ACC112 (cell line): ENCODE measurements at regions not wholly inside any gene's neighbourhood (a gene's known extent, or its start where the extent isn't known, plus 50 kb on each side); places are given as distances from the start of the nearest gene placed in this dataset.
"Not testable (repeated sequence)": the region's sequence is repeated elsewhere in the genome, so short reads cannot be mapped to it uniquely, and the experiment has no call there.

Source experiments
- H2AFZ ChIP-seq: fragments of 200-600 bp; sonication (generic); one replicate; pipeline ENCODE4 v1.6.0; 2017; ENCODE audit warnings: antibody characterized with exemption, low read length; ENCODE audit not compliant: unreplicated experiment
- H3K27ac ChIP-seq: fragments of 200-600 bp; sonication (generic); 2 replicates; pipeline ENCODE4 v1.5.1; 2014; ENCODE audit warnings: low read depth, mild to moderate bottlenecking, antibody characterized with exemption, low read length, moderate library complexity
- H3K27me3 ChIP-seq: fragments of 200-600 bp; sonication (generic); 2 replicates; pipeline ENCODE4 v1.6.1; 2014; ENCODE audit warnings: mild to moderate bottlenecking, antibody characterized with exemption, low read length, moderate library complexity, mixed read lengths; ENCODE audit not compliant: insufficient read depth
- H3K36me3 ChIP-seq: fragments of 200-600 bp; sonication (generic); 2 replicates; pipeline ENCODE4 v1.6.1; 2016; ENCODE audit warnings: mild to moderate bottlenecking, antibody characterized with exemption, low read length, moderate library complexity, mixed read lengths; ENCODE audit not compliant: insufficient read depth
- H3K4me1 ChIP-seq: fragments of 200-600 bp; sonication (generic); one replicate; pipeline ENCODE4 v1.6.1; 2016; ENCODE audit warnings: low read length, mixed read lengths; ENCODE audit not compliant: insufficient read depth, unreplicated experiment, control insufficient read depth
- H3K4me3 ChIP-seq: fragments of 200-600 bp; sonication (generic); 2 replicates; pipeline ENCODE4 v1.5.1; 2014; ENCODE audit warnings: mild to moderate bottlenecking, low read depth, low read length
- H3K79me2 ChIP-seq: fragments of 200-600 bp; sonication (generic); one replicate; pipeline ENCODE4 v1.6.0; 2016; ENCODE audit warnings: low read length; ENCODE audit not compliant: control insufficient read depth, unreplicated experiment, insufficient read depth

DNA sequence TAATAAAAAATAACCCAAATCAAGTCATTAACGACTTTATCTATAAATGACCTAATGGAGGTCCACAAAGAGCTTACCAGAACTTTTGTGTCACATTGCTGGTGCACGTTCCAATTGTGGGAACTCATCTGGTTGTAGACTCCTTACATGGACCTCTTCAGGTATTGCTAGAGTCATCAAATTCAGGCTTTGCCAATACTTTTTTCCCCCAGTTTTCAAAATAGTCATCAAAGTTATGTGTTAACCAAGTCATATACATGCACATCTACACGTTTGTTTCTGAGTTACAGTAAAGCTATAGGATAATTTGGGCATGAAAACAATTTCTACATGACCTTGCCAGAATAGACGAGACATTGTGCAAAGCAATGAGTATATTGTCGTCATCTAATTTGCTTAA, 76.2 kb upstream of the ADAMTS18 start:
- H3K27me3 ChIP-seq = 0 out of 2 replicates have a peak, but pooled peaks cover 9% of the 10 kb centered on the region
- H3K4me1 ChIP-seq = no peaks in the 10 kb centered on the region
- no peaks in the 10 kb centered on the region for H3K36me3 ChIP-seq
- H3K79me2 ChIP-seq = no peaks in the 10 kb centered on the region
- H3K4me3 ChIP-seq = no peak overlapping the region
- H2AFZ ChIP-seq = no peak overlapping the region
- H3K27ac ChIP-seq = no peak overlapping the region

GRCh38 chr16:77514500-77515220, 79.8 kb upstream of the ADAMTS18 start:
- no peaks in the 10 kb centered on the region for H3K36me3 ChIP-seq
- H3K27ac ChIP-seq = no peak overlapping the region
- no peak overlapping the region for H2AFZ ChIP-seq
- H3K27me3 ChIP-seq = 0 out of 2 replicates have a peak, but pooled peaks cover 5% of the 10 kb centered on the region
- H3K4me3 ChIP-seq = no peak overlapping the region
- no peaks in the 10 kb centered on the region for H3K4me1 ChIP-seq
- H3K79me2 ChIP-seq = no peaks in the 10 kb centered on the region

GRCh38 chr16:77525226-77525625, 90.4 kb upstream of the ADAMTS18 start:
- not testable (repeated sequence) for H3K36me3 ChIP-seq, H3K4me3 ChIP-seq, H3K4me1 ChIP-seq, H3K79me2 ChIP-seq, H2AFZ ChIP-seq, H3K27ac ChIP-seq, H3K27me3 ChIP-seq

DNA sequence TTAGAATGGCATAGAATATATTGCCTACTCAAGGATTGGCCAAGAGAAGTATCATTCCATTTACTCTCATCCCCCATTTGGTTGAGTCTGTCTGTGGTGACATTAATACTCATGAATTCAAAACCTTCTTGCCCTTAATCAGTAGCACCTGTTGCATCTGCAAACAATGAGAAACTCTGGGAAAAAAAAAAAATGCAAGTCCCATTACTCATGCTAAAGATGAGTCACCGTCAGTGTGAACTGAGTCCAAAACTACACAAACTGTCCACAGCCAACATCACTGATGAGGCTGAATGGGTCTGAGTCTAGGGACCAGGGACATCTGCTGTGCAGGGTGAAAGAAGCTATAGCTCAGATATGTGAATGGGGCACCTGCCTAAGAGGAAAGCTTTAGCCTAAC, 96.9 kb upstream of the ADAMTS18 start:
- H3K4me1 ChIP-seq = no peaks in the 10 kb centered on the region
- peaks cover 23% of the 10 kb centered on the region for H3K27me3 ChIP-seq
- no peak overlapping the region for H2AFZ ChIP-seq
- no peaks in the 10 kb centered on the region for H3K79me2 ChIP-seq
- no peak overlapping the region for H3K4me3 ChIP-seq
- H3K36me3 ChIP-seq = no peaks in the 10 kb centered on the region
- H3K27ac ChIP-seq = no peak overlapping the region

- Histone ChIP-seq H3K27ac (no peak overlapping the region), H3K4me3 (no peak overlapping the region), H3K36me3 (no peaks in the 10 kb centered on the region), H3K4me1 (no peaks in the 10 kb centered on the region), H3K79me2 (no peaks in the 10 kb centered on the region), H2AFZ (no peak overlapping the region), H3K27me3 (peaks cover 49% of the 10 kb centered on the region)
These were observed 102.0 kb upstream of the ADAMTS18 start for GRCh38 chr16:77536809-77537208.

DNA sequence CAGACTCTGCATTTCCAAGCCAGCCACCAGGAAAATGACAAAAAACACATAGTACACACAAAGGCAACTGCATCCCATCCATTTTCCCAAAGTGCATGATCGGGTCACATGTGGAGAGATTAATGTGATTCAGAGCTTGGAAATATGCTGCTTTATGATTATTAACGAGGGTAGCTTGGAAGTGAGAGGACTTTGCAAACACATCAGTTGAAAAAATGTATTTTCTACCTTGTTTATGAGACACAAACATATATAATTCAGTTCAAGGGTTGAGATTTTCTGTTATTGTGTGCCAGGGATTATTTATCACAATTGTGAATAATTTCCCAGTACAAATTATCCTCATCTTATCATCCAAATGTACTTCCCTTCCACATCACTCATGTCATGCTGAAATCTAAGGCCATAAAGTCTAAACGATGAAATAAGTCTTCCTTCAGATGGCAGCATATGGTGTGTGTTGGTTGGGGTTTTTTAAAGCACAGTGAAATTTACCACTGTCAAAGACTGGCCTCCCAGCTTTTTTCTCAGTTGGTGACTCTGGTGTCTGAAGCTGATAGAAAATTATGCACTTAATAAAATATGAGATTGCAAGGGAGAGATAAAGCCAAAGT, 104.7 kb upstream of the ADAMTS18 start:
- H3K4me1 ChIP-seq = no peaks in the 10 kb centered on the region
- H3K79me2 ChIP-seq = no peaks in the 10 kb centered on the region
- no peak overlapping the region for H2AFZ ChIP-seq
- peaks cover 48% of the 10 kb centered on the region for H3K27me3 ChIP-seq
- no peak overlapping the region for H3K4me3 ChIP-seq
- H3K36me3 ChIP-seq = no peaks in the 10 kb centered on the region
- H3K27ac ChIP-seq = no peak overlapping the region

GRCh38 chr16:77540646-77541045, 105.8 kb upstream of the ADAMTS18 start:
- H3K4me3 ChIP-seq = no peak overlapping the region
- H3K36me3 ChIP-seq = no peaks in the 10 kb centered on the region
- H3K27ac ChIP-seq = no peak overlapping the region
- H2AFZ ChIP-seq = no peak overlapping the region
- H3K4me1 ChIP-seq = no peaks in the 10 kb centered on the region
- H3K79me2 ChIP-seq = no peaks in the 10 kb centered on the region
- H3K27me3 ChIP-seq = peaks cover 36% of the 10 kb centered on the region

DNA sequence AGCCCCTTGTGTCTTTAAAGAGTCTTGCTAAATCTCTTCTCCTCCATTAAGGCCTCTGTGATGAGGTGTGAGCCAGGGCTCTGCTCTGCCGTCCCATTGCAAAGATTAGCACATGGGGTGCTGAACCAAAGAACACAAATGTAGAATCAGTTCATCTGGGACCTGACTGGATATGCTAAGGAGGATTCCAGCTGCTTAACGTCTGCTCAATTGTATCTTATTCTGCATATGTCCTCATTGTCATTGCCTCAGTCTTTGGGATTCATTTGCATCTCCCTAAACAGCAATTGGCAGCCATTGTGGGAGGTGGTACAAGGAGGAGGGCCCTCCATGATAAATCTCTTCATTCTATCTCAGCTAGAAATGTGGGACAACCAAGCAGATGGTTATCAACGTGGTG, 106.3 kb upstream of the ADAMTS18 start:
- Histone ChIP-seq H3K27me3 (peaks cover 32% of the 10 kb centered on the region), H2AFZ (no peak overlapping the region), H3K4me3 (no peak overlapping the region), H3K27ac (no peak overlapping the region), H3K4me1 (no peaks in the 10 kb centered on the region), H3K79me2 (no peaks in the 10 kb centered on the region), H3K36me3 (no peaks in the 10 kb centered on the region)

- peaks cover 6% of the 10 kb centered on the region for H3K4me1 ChIP-seq
- no peaks in the 10 kb centered on the region for H3K27me3 ChIP-seq
- H3K27ac ChIP-seq = no peak overlapping the region
- H3K4me3 ChIP-seq = no peak overlapping the region
- H3K79me2 ChIP-seq = no peaks in the 10 kb centered on the region
- H2AFZ ChIP-seq = no peak overlapping the region
- H3K36me3 ChIP-seq = no peaks in the 10 kb centered on the region
These were observed 113.3 kb upstream of the ADAMTS18 start for GRCh38 chr16:77548151-77548550.

DNA sequence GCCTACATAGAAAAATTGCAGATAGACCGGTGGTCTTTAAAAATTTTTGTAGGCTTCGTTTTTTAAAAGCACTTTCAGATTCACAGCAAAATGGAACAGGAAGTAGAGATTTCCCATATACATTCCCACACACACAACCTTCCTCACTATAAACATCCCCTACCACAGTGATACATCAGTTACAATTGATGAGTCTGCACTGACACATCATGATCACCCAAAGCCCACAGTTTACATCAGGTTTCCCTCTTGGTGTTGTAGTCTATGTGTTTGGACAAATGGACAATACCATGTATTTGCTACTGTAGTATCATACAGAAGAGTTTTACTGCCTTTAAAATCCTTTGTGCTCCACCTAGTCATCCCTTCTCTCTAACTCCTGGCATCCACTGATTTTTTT, 113.9 kb upstream of the ADAMTS18 start:
- Histone ChIP-seq H3K79me2 (no peaks in the 10 kb centered on the region), H3K4me3 (no peak overlapping the region), H3K27ac (no peak overlapping the region), H3K4me1 (peaks cover 6% of the 10 kb centered on the region), H3K27me3 (no peaks in the 10 kb centered on the region; the same call in 1 of the 2 replicates), H3K36me3 (no peaks in the 10 kb centered on the region), H2AFZ (no peak overlapping the region)

- Histone ChIP-seq H3K79me2 (no peaks in the 10 kb centered on the region), H3K36me3 (no peaks in the 10 kb centered on the region), H3K4me1 (peaks cover 6% of the 10 kb centered on the region), H3K27ac (no peak overlapping the region; the same call in 1 of the 2 replicates), H3K4me3 (no peak overlapping the region), H3K27me3 (no peaks in the 10 kb centered on the region; the same call in 1 of the 2 replicates), H2AFZ (no peak overlapping the region)
These were observed 115.0 kb upstream of the ADAMTS18 start for GRCh38 chr16:77549876-77550275.
